ENCODE measurements at regions not wholly inside any gene's neighbourhood (a gene's known extent, or its start where the extent isn't known, plus 50 kb on each side); places are given as distances from the start of the nearest gene placed in this dataset.

GRCh38 chr20:23268792-23269354 is 81.7 kb upstream of the NXT1 start:
- TF ChIP-seq POLR2A (IDR thresholded peaks at IDR 0.05; ENCODE audit: low read depth, low read length) (no peak), TAF1 (IDR thresholded peaks at IDR 0.05; ENCODE audit: low read depth, low read length) (no peak), POLR2AphosphoS5 (IDR thresholded peaks at IDR 0.05; ENCODE audit: low read depth, low read length) (no peak), PAX5 (IDR thresholded peaks at IDR 0.05; ENCODE audit: insufficient read depth, low read length, severe bottlenecking) (no peak), POU2F2 (IDR thresholded peaks at IDR 0.05; ENCODE audit: low read depth, low read length) (no peak), SPI1 (IDR thresholded peaks at IDR 0.05; ENCODE audit: low read depth, low read length) (no peak)
- FAIRE-seq: no peak
- no peak for DNase-seq (ENCODE audit: insufficient read length, low spot score)

- FAIRE-seq (no peak), DNase-seq (ENCODE audit: insufficient read length, low spot score) (no peak)
- TF ChIP-seq POU2F2 (IDR thresholded peaks at IDR 0.05; ENCODE audit: low read depth, low read length): no peak
- no peak for TF ChIP-seq TAF1 (IDR thresholded peaks at IDR 0.05; ENCODE audit: low read depth, low read length)
- no peak for TF ChIP-seq POLR2AphosphoS5 (IDR thresholded peaks at IDR 0.05; ENCODE audit: low read depth, low read length)
- TF ChIP-seq POLR2A (IDR thresholded peaks at IDR 0.05; ENCODE audit: low read depth, low read length): no peak
- TF ChIP-seq SPI1 (IDR thresholded peaks at IDR 0.05; ENCODE audit: low read depth, low read length): no peak
- no peak for TF ChIP-seq PAX5 (IDR thresholded peaks at IDR 0.05; ENCODE audit: insufficient read depth, low read length, severe bottlenecking)
Observed at GRCh38 chr20:23267909-23268308, 82.7 kb upstream of the NXT1 start.

GRCh38 chr20:23266530-23267398 is 83.8 kb upstream of the NXT1 start:
- FAIRE-seq: no peak
- TF ChIP-seq POU2F2 (IDR thresholded peaks at IDR 0.05; ENCODE audit: low read depth, low read length) (no peak), POLR2AphosphoS5 (IDR thresholded peaks at IDR 0.05; ENCODE audit: low read depth, low read length) (no peak), TAF1 (IDR thresholded peaks at IDR 0.05; ENCODE audit: low read depth, low read length) (no peak), SPI1 (IDR thresholded peaks at IDR 0.05; ENCODE audit: low read depth, low read length) (no peak), PAX5 (IDR thresholded peaks at IDR 0.05; ENCODE audit: insufficient read depth, low read length, severe bottlenecking) (no peak), POLR2A (IDR thresholded peaks at IDR 0.05; ENCODE audit: low read depth, low read length) (no peak)
- DNase-seq (ENCODE audit: insufficient read length, low spot score): no peak

- FAIRE-seq: no peak
- DNase-seq (ENCODE audit: insufficient read length, low spot score): no peak
- TF ChIP-seq PAX5 (IDR thresholded peaks at IDR 0.05; ENCODE audit: insufficient read depth, low read length, severe bottlenecking) (no peak), POLR2AphosphoS5 (IDR thresholded peaks at IDR 0.05; ENCODE audit: low read depth, low read length) (no peak), POU2F2 (IDR thresholded peaks at IDR 0.05; ENCODE audit: low read depth, low read length) (no peak), POLR2A (IDR thresholded peaks at IDR 0.05; ENCODE audit: low read depth, low read length) (no peak), SPI1 (IDR thresholded peaks at IDR 0.05; ENCODE audit: low read depth, low read length) (no peak), TAF1 (IDR thresholded peaks at IDR 0.05; ENCODE audit: low read depth, low read length) (no peak)
Observed at GRCh38 chr20:23265226-23265625, 85.4 kb upstream of the NXT1 start.

GRCh38 chr20:23264545-23264944 is 86.0 kb upstream of the NXT1 start:
- FAIRE-seq: no peak
- DNase-seq (ENCODE audit: insufficient read length, low spot score): no peak
- no peak for TF ChIP-seq SPI1 (IDR thresholded peaks at IDR 0.05; ENCODE audit: low read depth, low read length)
- no peak for TF ChIP-seq TAF1 (IDR thresholded peaks at IDR 0.05; ENCODE audit: low read depth, low read length)
- no peak for TF ChIP-seq POLR2A (IDR thresholded peaks at IDR 0.05; ENCODE audit: low read depth, low read length)
- TF ChIP-seq PAX5 (IDR thresholded peaks at IDR 0.05; ENCODE audit: insufficient read depth, low read length, severe bottlenecking): no peak
- no peak for TF ChIP-seq POLR2AphosphoS5 (IDR thresholded peaks at IDR 0.05; ENCODE audit: low read depth, low read length)
- no peak for TF ChIP-seq POU2F2 (IDR thresholded peaks at IDR 0.05; ENCODE audit: low read depth, low read length)

GRCh38 chr20:23260181-23260840 is 90.3 kb upstream of the NXT1 start:
- DNase-seq (ENCODE audit: insufficient read length, low spot score) (no peak), FAIRE-seq (no peak)
- TF ChIP-seq POLR2A (IDR thresholded peaks at IDR 0.05; ENCODE audit: low read depth, low read length) (no peak), POU2F2 (IDR thresholded peaks at IDR 0.05; ENCODE audit: low read depth, low read length) (no peak), SPI1 (IDR thresholded peaks at IDR 0.05; ENCODE audit: low read depth, low read length) (no peak), TAF1 (IDR thresholded peaks at IDR 0.05; ENCODE audit: low read depth, low read length) (no peak), PAX5 (IDR thresholded peaks at IDR 0.05; ENCODE audit: insufficient read depth, low read length, severe bottlenecking) (no peak), POLR2AphosphoS5 (IDR thresholded peaks at IDR 0.05; ENCODE audit: low read depth, low read length) (no peak)

- no peak for FAIRE-seq
- no peak for DNase-seq (ENCODE audit: insufficient read length, low spot score)
- no peak for TF ChIP-seq POLR2A (IDR thresholded peaks at IDR 0.05; ENCODE audit: low read depth, low read length)
- TF ChIP-seq POU2F2 (IDR thresholded peaks at IDR 0.05; ENCODE audit: low read depth, low read length): no peak
- no peak for TF ChIP-seq PAX5 (IDR thresholded peaks at IDR 0.05; ENCODE audit: insufficient read depth, low read length, severe bottlenecking)
- no peak for TF ChIP-seq POLR2AphosphoS5 (IDR thresholded peaks at IDR 0.05; ENCODE audit: low read depth, low read length)
- TF ChIP-seq TAF1 (IDR thresholded peaks at IDR 0.05; ENCODE audit: low read depth, low read length): no peak
Observed at GRCh38 chr20:23258747-23259121, 91.9 kb upstream of the NXT1 start.

GRCh38 chr20:23257848-23258746 is 92.5 kb upstream of the NXT1 start:
- FAIRE-seq (no peak), DNase-seq (ENCODE audit: insufficient read length, low spot score) (no peak)

More at GRCh38 chr20:23257848-23258746, 92.5 kb upstream of the NXT1 start:
- TF ChIP-seq SPI1 (IDR thresholded peaks at IDR 0.05; ENCODE audit: low read depth, low read length): no peak
- no peak for TF ChIP-seq POLR2AphosphoS5 (IDR thresholded peaks at IDR 0.05; ENCODE audit: low read depth, low read length)
- no peak for TF ChIP-seq POU2F2 (IDR thresholded peaks at IDR 0.05; ENCODE audit: low read depth, low read length)
- TF ChIP-seq POLR2A (IDR thresholded peaks at IDR 0.05; ENCODE audit: low read depth, low read length): no peak
- no peak for TF ChIP-seq TAF1 (IDR thresholded peaks at IDR 0.05; ENCODE audit: low read depth, low read length)
- no peak for TF ChIP-seq PAX5 (IDR thresholded peaks at IDR 0.05; ENCODE audit: insufficient read depth, low read length, severe bottlenecking)

Data from GM12891 (cell line).